ENCODE measurements at regions not wholly inside any gene's neighbourhood (a gene's known extent, or its start where the extent isn't known, plus 50 kb on each side); places are given as distances from the start of the nearest gene placed in this dataset.

DNA sequence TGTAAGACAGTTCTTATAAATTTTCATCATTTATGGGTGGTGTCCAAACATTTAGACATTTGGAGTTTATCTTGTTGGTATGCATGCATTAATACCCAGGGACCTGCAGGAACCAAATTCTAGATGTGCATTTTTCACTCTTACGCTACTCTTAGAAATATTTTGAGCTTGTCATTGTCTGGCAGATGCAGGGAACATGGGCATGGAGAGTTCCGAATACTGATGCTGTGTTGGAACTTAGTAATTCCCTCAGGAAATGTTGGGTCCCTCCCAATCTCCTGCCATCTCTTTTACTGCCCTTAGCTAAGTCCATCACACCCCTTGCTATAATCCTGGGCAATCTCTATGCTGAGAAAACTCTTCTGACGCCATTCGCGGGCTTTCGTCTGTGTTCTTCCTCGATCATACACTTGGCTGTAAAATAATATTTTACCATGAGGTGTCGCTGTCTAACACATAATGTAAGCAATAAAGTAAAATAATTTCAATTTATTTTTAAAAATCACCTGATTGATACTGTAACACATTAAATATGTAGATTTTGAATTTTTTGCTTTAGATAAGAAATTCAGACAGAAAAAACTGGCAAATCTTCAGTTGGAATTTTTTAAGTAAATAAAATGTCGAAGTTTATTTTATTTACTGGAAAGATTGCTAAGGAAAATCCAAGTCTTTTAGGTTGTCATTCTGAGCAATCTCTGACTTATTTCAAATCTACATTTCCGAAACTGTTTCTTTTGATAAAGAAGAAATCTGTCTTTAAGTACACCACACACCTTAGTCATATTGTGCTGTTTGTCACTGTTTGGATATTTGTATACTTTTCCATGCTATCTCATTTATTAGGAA lies 304.1 kb upstream of the SSTR1 start:
- DNase-seq = peak; percentile 26

DNA sequence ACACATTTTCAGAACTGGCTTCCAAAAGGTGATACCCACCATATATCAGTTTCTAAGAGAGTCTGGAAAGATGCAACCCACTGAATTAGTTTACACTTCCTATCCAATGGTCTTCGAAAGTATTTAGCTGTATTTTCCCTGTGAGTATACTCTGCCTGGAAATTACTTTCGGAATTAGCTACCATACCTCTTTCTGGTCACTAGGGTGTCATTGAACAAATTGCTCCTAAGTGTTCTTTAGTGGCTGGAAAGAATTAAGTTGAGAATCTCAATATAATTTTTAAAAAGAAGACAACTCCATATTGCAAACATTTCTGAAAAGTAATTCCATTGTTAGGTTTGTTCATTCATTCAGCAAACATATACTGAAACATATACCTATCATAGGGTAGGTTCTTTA lies 283.1 kb upstream of the SSTR1 start:
- no peak for DNase-seq

DNA sequence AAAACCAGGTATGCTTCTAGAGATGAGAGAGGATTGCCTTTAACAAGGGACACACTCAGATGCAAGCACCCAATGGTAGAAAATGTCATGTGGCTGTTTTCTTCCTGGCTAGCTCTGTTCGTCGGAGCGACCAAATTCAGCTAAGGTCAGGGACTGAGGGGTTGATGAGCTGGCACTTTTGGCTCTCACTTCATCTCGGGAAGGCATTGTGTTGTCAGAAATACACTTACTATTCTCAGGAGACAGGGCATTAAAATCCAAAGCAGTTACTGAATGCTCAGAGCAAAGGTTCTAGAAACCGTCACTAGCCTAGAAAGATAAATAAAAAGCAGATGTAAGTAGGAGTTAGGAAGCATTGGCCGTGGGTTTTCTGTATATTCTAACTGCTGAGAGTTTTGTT lies 275.7 kb upstream of the SSTR1 start:
- no peak for DNase-seq

DNA sequence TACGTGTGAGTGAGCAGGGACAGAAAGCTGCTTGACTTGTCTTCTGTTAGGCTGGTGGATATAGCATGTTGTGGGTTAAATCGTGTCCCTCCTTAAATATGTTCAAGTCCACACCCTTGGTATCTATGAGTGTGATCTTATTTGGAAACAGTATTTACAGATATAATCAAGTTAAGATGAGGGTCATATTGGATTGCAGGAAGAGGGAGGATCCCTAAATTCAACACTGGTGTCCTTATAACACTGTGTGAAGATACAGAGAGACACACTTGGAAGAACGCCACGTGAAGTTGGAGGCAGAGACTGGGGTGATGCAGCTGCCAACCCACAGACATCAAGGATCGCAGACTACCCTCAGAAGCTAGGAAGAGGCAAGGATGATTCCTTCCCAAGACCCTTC lies 275.2 kb upstream of the SSTR1 start:
- no peak for DNase-seq

DNA sequence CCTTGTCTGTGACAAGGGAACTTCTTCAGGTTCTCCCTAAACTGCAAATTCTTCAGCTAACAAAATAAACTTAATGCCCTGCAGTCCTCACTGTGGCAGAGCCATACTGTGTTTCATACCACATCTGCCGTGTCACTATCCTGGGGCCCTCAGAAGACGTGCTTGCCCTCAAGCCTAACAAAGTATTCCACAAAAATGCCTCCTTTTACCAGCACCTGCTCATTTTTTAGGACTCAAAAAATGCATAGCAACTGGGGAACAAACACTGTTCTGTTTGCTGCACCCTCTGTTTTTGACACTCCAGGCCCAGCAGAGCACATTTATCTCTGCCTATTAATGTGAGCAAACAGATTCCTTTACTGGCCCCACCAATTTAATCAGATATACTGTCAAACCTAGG lies 270.7 kb upstream of the SSTR1 start:
- no peak for DNase-seq

DNA sequence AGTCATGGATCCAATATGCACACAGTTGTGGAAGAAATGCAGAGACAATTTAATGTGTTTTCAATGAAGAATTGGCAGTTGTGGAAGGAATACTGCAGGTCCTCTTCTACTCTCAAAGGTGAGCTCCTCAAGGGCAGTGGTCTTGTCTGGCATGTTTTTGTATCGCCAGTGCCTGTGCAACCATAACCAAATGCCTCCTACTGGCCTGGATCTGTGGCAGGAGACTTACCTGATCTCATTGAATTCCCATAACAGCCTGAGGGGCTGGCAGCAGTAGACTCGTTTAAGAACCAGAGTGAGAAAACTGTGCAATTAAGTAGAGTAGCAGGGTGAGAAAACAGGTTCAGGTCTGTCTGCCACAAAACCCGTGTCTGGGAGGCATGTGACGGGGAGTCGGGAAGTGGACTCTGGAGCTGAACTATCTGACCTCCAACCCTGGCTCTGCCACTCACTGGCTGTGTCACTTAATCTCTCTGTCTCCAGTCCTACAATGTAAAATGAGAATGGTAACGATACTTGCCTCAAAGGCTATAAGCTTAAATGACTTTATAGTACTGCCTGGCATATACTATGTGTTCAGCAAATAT lies 268.2 kb upstream of the SSTR1 start:
- DNase-seq = no peak

DNA sequence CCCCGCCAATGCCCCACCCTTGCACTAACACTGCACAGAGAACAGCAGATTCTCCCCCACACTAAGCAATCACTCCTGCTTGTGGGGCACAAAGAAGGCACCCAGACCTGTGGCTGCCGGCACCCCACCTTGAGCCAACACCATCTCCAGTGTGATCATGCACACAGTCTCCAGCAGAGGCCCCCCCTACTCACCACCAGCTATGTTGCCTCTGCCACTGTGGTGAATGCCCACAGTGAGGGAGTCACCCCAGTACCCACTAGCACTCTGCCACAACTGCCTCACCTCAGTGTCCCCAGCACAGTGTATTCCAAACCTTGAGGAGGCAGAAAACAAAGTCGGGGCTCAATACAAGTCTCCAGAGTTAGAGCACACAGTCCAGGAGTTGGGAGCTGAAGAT lies 261.7 kb upstream of the SSTR1 start:
- DNase-seq = no peak

DNA sequence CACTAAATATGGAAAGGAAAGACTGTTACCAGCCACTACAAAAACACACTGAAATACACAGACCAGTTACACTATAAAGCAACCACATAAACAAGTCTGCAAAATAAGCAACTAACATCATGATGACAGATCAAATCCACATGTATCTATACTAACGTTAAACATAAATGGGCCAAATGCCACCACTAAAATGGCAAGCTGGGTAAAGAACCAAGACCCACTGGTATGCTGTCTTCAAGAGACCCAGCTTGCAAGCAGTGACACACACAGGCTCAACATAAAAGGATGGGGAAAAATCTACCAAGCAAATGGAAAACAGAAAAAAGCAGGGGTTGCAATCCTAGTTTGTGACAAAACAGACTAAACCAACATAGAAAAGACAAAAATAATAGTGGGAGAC lies 260.9 kb upstream of the SSTR1 start:
- DNase-seq = no peak

DNA sequence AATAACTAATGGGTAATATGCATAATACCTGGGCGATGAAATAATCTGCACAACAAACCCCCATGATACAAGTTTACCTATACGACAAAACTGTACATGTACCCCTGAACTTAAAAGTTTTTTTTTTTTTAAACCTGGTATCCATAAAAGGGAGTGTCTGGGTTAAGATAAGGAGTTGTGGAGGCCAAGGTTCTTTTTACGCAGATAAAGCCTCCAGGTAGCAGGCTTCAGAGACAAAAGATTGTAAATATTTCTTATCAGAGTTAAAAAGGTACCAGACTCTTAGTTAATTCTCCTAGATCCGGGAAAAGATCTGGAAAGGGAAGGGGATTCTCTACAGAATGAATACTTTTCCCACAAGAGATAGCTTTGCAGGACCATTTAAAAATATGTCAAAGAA lies 259.4 kb upstream of the SSTR1 start:
- no peak for DNase-seq

DNA sequence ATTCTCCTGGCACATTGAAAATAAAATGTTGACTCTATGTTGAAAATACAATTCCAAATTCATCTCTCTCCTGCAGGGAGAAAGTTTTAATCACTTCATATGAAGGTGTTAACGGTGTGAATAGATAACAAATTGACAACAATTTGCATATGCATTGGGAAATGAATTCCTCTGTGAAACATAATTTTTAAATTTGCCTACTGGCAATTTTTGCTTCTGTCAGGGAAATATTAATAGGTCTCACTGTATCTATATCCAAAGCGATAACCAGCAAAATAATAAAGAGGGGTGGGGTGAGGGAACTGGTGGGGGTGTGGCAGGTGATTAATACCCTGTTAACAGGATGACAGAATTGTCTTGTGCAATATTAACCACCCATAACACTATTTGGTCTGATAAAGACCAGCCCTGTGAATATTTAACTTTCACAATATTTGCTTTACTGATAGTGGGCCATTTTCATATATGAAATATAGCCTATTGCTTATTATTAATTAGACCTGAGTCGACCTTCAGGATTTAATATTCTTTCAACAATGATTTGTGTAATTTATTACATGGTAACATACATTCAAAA lies 239.0 kb upstream of the SSTR1 start:
- no peak for DNase-seq

DNA sequence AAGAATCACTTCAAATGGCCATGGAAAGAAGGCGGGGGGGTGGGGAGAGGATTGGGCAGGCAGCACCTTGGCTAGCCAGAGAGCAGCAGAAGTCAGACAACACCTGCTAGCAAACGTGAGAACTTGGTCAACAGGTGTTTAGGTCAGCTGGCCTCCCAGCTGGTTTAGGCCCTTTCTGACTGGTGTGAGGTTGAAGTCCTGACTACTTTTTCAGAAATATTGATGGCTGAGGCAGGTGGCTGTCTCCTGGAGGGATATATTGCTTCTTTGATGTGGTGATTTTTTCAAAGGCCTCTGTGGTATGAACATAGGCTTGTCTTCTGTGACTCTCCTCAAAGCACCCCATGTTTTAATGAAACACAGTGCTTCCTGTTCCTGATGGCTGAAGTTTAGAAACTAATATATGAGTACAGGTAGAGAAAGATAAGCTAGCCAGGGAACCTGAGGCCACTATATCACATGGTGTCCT lies 238.2 kb upstream of the SSTR1 start:
- DNase-seq = no peak

DNA sequence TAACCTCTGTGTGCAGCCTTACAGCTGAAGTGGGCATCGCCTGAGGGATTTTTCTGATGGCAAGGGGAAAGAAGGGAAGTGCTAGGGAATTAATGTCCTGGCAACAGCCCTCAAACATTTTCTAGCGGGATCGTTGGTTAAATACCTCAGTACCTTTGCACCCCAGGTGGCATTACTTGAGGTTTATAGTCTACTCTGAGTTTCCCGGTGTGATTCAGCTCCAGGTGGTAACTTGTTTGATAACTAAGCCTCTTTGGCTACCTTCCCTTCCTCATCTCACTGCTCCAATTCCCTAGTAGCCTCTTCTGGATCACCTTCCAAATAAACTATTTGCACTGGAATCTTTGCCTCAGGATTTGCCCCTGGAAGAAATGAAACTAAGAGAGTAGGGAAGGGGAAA lies 237.0 kb upstream of the SSTR1 start:
- no peak for DNase-seq

DNA sequence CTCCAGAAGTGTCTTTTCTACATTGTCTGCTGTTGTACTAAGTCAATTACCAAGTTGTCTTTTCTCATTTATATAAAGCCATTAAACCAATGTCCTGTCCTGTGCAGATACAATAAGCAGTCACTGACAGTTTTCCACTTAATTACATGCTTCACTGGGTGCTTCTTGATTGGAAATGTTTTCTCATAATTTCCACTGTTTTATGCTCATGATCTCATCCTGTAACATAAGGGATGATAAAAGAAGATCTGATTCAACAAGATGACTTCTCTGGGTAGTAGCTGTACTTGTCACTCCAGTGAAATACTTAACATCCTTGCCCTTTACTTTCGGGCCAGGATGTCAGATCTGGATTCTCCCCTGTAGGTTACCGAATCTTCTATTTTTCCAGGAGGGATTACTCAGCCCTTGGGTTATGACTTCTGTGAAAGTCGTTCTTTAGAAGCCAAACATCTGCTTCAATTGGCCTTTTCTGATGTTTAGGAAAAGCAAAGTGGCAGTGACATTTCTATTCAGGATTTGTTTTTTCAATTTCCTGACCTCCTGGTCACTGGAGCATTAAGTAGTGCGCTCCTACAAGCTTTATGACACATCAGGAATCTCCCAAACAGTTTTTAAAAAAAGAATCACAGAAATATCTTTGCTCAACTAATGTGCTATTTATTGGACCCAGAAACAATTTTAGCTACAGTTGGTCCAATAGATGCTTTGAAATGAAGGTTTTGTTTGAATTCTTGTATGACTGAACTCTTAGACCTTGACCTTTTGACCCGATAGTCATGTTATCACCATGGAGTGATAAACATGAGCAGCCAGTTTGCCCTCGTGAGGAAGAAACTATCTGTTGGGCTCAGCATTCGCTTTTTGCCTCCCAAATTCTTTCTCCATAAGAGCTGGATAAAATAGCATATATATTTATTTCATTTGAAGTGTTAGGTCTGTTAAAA lies 234.5 kb upstream of the SSTR1 start:
- no peak for DNase-seq

DNA sequence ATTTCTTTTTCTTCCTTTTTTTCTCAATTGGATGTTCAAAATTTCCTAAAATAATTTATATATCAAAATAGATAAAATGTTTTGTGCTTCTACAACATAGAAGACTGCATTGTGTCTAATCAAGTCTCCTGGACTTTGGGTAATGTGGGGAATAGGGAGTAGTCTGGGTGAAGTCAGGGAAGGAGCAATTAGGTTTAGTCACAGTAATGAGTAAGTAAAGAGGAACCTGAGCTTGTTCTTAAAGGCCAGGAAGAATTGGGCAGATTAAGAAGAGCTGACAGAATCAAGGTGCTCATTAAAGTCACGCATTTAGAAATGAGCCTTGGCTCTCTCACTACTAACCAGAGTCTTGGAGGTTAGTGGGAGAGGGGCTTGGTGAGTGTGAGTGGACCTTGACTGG lies 233.3 kb upstream of the SSTR1 start:
- DNase-seq = no peak

DNA sequence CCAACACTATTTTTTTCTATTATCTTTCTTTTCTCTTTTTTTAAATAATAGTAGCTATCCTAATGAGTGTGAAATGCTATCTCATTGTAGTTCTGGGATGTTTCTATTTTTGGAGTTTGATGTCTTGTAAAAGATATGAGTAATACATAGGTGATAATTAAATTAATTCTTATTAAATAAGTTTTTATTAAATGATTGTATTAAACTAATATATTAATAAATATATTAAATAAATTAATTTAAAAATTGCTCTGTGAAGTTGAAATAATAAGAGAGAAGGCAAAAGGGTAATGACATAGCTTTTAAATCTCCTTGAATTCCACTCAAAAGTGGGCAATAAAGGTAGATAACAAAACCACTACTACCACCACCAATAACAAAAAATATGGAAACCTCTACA lies 230.2 kb upstream of the SSTR1 start:
- no peak for DNase-seq

DNA sequence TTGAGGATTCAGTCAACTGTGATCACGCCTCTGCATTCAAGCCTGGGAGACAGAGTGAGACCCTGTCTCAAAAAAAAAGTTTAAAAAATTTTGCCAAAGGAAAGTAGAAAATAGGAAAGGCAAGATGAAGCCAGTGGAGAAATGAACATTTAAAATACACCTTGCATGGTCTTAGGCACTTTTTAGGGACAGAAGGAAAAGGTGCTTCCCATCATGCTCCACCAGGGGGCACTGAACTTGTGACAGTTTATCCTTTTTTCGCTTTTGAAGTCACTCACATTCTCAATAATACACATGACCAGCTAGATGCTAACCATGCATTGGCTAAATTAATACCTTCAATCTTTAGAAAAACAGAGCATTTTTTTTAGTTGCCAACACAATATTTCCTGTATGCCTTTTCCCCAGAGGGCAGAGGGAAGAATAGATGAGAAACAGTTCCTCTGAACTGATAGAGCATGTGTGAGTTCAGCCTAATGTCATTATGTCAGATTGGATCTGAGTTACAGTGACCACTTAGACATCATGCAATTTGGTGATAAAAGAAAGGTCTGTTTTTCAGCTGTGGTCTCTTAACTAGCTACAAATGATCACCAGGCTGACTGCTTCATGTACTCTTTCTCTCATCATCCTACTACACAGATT lies 221.8 kb upstream of the SSTR1 start:
- DNase-seq = no peak

DNA sequence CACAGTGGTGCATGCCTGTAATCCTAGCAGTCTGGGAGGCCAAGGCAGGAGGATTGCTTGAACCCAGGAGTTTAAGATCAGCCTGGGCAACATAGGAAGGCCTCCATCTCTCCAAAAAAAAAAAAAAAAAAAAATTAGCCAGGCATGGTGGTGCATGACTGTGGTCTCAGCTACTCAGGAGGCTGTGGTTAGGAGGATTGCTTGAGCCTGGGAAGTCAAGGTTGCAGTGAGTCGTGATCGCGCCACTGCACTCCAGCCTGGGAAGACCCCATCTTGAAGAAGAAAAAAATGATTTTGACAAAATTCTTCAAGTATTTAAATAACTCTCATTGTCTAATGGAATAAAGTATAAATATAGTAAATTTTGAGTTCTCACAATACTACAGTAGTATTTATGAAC lies 219.2 kb upstream of the SSTR1 start:
- no peak for DNase-seq

DNA sequence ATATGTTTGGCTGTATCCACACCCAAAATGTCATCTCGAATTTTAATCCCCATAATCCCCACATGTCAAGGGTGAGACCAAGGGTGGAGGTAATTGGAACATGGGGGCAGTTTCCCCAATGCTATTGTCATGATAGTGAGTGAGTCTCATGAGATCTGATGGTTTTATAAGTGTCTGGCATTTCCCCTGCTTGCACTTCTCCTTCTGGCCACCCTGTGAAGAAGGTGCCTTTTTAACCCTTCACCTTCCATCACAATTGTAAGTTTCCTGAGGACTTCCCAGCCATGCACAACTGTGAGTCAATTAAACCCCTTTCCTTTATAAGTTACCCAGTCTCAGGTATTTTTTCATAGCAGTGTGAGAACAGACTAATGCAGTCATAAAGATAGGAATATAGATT lies 216.7 kb upstream of the SSTR1 start:
- DNase-seq = no peak

DNA sequence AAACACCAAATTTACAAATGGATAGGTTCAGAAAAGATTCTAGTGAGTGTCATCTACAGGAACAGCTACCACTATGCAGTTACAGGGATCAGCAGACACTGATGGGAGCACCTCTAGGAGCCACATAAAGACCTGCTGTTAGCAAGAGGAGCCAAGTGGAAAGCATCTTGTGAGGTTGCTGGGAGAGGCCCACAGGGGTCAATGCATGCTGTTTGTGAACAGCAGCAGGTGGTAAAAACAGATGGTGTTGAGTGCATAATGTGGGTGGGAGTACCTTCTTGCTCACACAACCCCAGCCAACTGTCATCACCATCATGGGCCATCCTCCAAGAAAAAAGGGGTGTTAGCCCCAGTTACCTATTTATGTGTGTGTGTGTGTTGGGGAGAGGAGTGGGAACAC lies 215.2 kb upstream of the SSTR1 start:
- no peak for DNase-seq

DNA sequence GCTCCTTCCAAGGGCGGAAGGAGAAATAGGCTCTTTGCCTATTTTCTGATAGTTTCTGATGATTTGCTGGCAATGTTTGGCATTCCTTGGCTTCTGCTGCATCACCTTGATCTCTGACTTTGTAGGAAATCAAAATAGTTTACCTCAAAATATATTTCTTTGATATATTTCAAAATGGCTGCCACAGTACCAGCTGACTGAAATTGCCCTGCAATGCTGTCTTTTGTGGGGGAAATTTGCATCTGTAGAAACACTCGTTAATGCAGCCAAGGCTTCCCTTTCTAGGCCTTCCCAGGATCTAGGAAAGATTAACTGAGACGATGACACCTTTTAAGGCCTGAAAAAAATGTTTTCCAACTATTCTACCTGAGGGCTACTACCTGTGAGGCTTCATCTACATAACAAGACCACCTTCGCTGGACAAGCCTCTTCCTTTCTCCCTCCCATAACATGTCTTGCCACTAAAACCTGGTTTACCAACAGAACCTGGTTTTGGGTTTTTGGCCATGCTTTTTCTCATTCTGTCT lies 212.8 kb upstream of the SSTR1 start:
- DNase-seq = no peak

DNA sequence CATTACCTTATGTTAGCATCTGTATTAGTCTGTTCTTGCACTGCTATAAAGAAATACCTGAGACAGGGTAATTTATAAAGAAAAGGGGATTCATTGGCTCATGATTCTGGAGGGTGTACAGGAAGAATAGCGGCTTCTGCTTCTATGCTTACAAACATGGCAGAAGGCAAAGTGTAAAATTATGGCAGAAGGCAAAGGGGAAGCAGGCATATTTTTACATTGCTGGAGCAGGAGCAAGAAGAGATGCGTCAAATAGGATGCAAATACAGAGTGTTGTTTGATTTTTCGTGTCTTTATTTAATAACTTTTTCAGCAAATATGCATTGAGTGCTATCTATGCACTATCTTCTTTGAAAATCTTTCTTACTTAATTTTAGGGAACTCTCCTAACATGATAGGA lies 210.7 kb upstream of the SSTR1 start:
- no peak for DNase-seq

DNA sequence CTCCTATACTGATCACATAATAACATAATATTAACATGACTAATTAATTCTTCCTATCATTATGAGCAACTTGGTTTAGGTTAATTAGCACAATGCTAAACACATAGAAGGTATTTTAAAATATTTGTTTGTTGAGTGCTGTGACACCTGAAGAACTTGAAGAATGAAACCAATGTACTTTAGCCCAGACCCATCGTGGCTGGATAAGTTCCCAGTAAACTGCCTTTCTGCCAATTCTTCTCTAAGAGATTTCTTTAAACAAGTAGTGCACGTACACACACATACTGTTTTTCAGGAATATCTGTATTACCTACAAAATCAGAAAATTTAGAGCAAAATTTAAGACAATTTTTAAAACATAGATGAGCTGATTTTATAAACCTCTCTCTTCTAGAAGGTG lies 207.4 kb upstream of the SSTR1 start:
- DNase-seq = no peak

DNA sequence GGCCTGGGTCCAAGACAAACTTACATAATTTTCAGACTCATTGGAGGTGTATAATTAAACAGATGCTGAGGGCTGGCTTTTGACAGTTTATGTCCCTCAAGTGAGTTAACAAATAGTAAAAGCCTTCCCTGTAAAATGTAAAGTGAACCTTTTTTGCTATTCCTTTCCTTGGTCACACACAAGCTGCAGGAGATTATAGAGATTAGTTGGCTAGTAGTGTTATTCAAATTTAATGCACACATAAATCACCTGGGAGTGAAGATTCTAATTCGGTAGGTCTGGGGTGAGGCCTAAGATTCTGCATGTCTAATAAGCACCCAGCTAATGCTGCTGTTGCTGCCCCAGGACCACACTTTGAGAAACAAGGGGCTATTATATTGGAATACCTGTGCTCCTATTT lies 206.2 kb upstream of the SSTR1 start:
- DNase-seq = no peak
